Aorta (tissue), 5 donors: ENCODE measurements at regions not wholly inside any gene's neighbourhood (a gene's known extent, or its start where the extent isn't known, plus 50 kb on each side); places are given as distances from the start of the nearest gene placed in this dataset.
"Not testable (repeated sequence)": the region's sequence is repeated elsewhere in the genome, so short reads cannot be mapped to it uniquely, and the experiment has no call there.

ENCODE experiments used
- ATAC-seq: fragments of 200-7000 bp; cut with Tn5 transposase; one replicate; pipeline ENCODE4 v1.9.1; 2022; ENCODE audit warnings: moderate library complexity; ENCODE audit not compliant: low FRiP score
- DNase-seq, 2 donors: peaks; one replicate each; pipeline ENCODE4 v3.0.0-alpha.2; 2020
- H3K27ac ChIP-seq, 2 donors: one replicate each; pipeline ENCODE4 v1.5.1; 2013; ENCODE audit warnings: low read length in 2 of 2, mild to moderate bottlenecking in 2 of 2, moderate library complexity in 2 of 2, control low read depth in 1 of 2, inconsistent platforms in 1 of 2, low read depth in 1 of 2
- H3K27me3 ChIP-seq, 2 donors: one replicate each; pipeline ENCODE4 v1.6.1; 2013; ENCODE audit warnings: control low read depth in 1 of 2, low read length in 1 of 2, mild to moderate bottlenecking in 1 of 2, moderate library complexity in 1 of 2; ENCODE audit not compliant: insufficient read depth in 2 of 2, control insufficient read depth in 1 of 2
- H3K36me3 ChIP-seq, 2 donors: one replicate each; pipeline ENCODE4 v1.6.1; 2013; ENCODE audit warnings: control low read depth in 1 of 2, low read length in 1 of 2, mild to moderate bottlenecking in 1 of 2; ENCODE audit not compliant: insufficient read depth in 2 of 2, control insufficient read depth in 1 of 2
- H3K4me1 ChIP-seq, 2 donors: one replicate each; pipeline ENCODE4 v1.6.1; 2013; ENCODE audit warnings: low read length in 2 of 2, control low read depth in 1 of 2, mild to moderate bottlenecking in 1 of 2, moderate library complexity in 1 of 2; ENCODE audit not compliant: insufficient read depth in 2 of 2, control insufficient read depth in 1 of 2
- H3K4me3 ChIP-seq, 2 donors: one replicate each; pipeline ENCODE4 v1.5.1; 2013; ENCODE audit warnings: low read length in 2 of 2, control low read depth in 1 of 2, mild to moderate bottlenecking in 1 of 2
- H3K9me3 ChIP-seq: one replicate; pipeline ENCODE4 v1.6.1; 2013; ENCODE audit warnings: mild to moderate bottlenecking, low read length; ENCODE audit not compliant: control insufficient read depth
- WGBS, 2 donors: extraction: QIAGEN DNeasy Blood & Tissue Kit; methylation state at CpG; one replicate each; pipeline ENCODE4 v1.1.7; 2013; 5-methylcytosine and 5-hydroxymethylcytosine counted together
- intact Hi-C, 2 donors: fragments of 100-400 bp; cut with DNase I; formaldehyde crosslinking; loops; one replicate each; pipeline versions ENCODE4 v1.14.2 to v1.15.0; 2022
- donor health status: healthy with polysubstance abuse.
- donor health status: Bipolar disorder and iron deficiency.
- donor health status: DM: no; HTN: no; CAD: no.
- donor health status: DM: no; HTN: no; CAD: no.
- donor health status: DM: yes; HTN: yes; CAD: no.

GRCh38 chr12:97642911-97643310 lies 180.3 kb downstream of the RMST start:
- whole genome bisulfite sequencing, 2 donors = 63 to 65% methylated on average over 5 of the region's 5 CpGs
- no peaks in the 10 kb centered on the region for H3K36me3 ChIP-seq
- no peak overlapping the region for H3K4me3 ChIP-seq
- no peak overlapping the region for H3K27ac ChIP-seq
- no peaks in the 10 kb centered on the region for H3K4me1 ChIP-seq
- H3K9me3 ChIP-seq = no peaks in the 10 kb centered on the region
- no peaks in the 10 kb centered on the region for H3K27me3 ChIP-seq
- no peak for DNase-seq
- ATAC-seq = no peak
- intact Hi-C loops = no loop called here

DNA sequence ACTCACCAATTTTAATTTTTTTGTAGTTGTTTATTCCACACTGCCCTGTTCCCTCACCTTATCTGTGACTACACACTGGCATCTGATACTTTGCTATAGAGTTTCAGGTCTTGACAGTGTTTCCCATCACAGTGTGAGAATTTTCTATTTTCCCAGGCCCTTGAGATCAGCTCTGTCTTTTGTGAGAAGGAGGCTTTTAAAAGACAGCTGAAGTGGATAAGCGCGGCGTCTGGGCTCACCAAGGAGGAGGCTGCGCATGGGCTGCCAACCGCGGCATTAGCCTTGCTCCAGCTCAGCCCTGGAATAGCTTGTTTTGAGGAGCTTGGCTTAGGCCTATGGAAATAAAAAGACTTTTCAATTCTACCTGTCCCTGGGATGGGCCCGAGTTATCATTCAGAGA lies 181.3 kb downstream of the RMST start:
- no peak overlapping the region for H3K27ac ChIP-seq
- 85 to 90% methylated on average over 7 of the region's 7 CpGs for WGBS, 2 donors
- ATAC-seq = no peak

DNA sequence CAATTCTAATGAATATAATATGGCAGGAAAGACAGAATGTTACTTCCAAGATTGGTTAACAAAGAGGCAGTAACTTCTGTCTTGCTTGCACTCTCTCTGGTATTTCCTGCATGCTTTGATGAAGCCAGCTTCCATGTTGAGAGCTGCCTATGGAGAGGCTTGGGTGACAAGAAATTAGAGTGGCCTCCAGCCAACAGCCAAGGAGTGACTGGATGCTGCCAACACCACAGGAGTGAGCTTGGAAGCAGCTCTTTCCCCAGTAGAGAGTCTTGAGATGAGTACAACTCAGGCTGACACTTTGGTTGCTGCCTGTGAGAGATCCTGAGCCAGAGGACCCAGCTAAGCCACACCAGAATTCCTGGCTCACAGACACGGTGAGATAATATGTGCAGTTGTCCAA lies 183.1 kb downstream of the RMST start:
- ATAC-seq = peak; percentile 66
- WGBS, 2 donors = 64 to 71% methylated on average over 1 of the region's 1 CpG
- intact Hi-C loops = no loop called here

More for the DNA sequence above, 181.3 kb downstream of the RMST start:
- H3K36me3 ChIP-seq = no peaks in the 10 kb centered on the region
- intact Hi-C loops = no loop called here
- no peaks in the 10 kb centered on the region for H3K27me3 ChIP-seq
- H3K9me3 ChIP-seq = no peaks in the 10 kb centered on the region
- H3K4me1 ChIP-seq = no peaks in the 10 kb centered on the region
- no peak for DNase-seq
- H3K4me3 ChIP-seq = no peak overlapping the region

GRCh38 chr12:97647142-97647541 lies 184.5 kb downstream of the RMST start:
- DNase-seq = no peak
- no peaks in the 10 kb centered on the region for H3K4me1 ChIP-seq
- no peaks in the 10 kb centered on the region for H3K9me3 ChIP-seq
- H3K27me3 ChIP-seq = no peaks in the 10 kb centered on the region
- no peak overlapping the region for H3K4me3 ChIP-seq
- 90% methylated on average over 1 of the region's 1 CpG for WGBS, 2 donors
- H3K36me3 ChIP-seq = no peaks in the 10 kb centered on the region
- intact Hi-C loops = no loop called here
- H3K27ac ChIP-seq = no peak overlapping the region
- no peak for ATAC-seq

More for the DNA sequence above, 183.1 kb downstream of the RMST start:
- DNase-seq = no peak
- Histone ChIP-seq H3K36me3 (no peaks in the 10 kb centered on the region), H3K4me1 (no peaks in the 10 kb centered on the region), H3K9me3 (no peaks in the 10 kb centered on the region), H3K4me3 (no peak overlapping the region), H3K27me3 (no peaks in the 10 kb centered on the region), H3K27ac (no peak overlapping the region)

GRCh38 chr12:97650242-97650641 lies 187.6 kb downstream of the RMST start:
- Histone ChIP-seq H3K4me1 (no peaks in the 10 kb centered on the region), H3K36me3 (no peaks in the 10 kb centered on the region), H3K4me3 (no peak overlapping the region), H3K9me3 (no peaks in the 10 kb centered on the region), H3K27me3 (no peaks in the 10 kb centered on the region), H3K27ac (no peak overlapping the region)
- WGBS, 2 donors = 68 to 71% methylated on average over 2 of the region's 2 CpGs
- DNase-seq = no peak
- intact Hi-C loops = no loop called here
- no peak for ATAC-seq

DNA sequence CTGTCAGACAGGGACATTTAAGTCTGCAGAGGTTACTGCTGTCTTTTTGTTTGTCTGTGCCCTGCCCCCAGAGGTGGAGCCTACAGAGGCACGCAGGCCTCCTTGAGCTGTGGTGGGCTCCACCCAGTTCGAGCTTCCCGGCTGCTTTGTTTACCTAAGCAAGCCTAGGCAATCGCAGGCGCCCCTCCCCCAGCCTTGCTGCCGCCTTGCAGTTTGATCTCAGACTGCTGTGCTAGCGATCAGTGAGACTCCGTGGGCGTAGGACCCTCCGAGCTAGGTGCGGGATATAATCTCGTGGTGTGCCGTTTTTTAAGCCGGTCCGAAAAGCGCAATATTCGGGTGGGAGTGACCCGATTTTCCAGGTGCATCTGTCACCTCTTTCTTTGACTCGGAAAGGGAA lies 193.9 kb downstream of the RMST start:
- ATAC-seq, H3K9me3 ChIP-seq, H3K4me3 ChIP-seq, intact Hi-C loops, H3K27me3 ChIP-seq, H3K27ac ChIP-seq, DNase-seq, H3K4me1 ChIP-seq, H3K36me3 ChIP-seq: not testable (repeated sequence)
- 82 to 85% methylated on average over 18 to 19 of the region's 19 CpGs for WGBS, 2 donors

DNA sequence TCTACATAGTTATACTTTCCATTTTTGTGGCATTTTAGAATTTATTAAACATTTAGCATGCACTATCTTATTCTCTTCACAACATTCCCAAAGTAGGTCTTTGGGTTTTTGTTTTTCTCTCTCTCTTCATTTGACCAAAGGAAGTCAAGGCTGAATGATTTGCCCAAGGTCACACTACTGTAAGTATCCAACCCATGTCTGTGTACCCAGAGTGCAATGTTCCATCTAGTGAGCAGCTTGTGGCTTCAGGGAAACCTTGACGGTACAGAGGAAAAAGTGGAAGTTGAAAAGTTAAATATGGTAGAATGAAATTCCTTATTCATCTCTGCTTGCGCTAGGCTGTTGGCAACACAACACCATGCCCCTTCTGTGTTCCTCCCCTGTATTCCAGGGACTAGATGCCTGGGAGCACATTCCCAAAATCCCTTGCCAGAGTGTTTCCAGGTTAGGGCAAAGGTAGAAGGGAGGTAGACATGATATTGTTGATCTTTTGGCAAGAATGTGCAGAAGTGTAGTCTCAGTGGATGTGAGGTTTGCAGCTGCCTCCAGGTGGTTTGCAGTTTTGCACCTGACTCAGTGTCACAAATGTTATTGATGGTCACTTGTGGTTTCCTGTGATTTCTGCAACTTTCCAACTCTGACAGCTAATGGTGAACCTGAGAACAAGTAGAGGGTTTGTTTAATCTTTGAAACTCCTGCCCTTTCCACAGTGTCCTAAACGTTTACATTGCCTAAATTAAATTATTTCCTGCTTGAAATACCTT lies 196.7 kb downstream of the RMST start:
- no peak overlapping the region for H3K4me3 ChIP-seq
- intact Hi-C loops = no loop called here
- no peaks in the 10 kb centered on the region for H3K27me3 ChIP-seq
- DNase-seq (no peak), ATAC-seq (no peak)
- no peak overlapping the region for H3K27ac ChIP-seq
- no peaks in the 10 kb centered on the region for H3K4me1 ChIP-seq
- 50 to 64% methylated on average over 3 of the region's 3 CpGs for WGBS, 2 donors
- H3K9me3 ChIP-seq = no peaks in the 10 kb centered on the region
- H3K36me3 ChIP-seq = no peaks in the 10 kb centered on the region

DNA sequence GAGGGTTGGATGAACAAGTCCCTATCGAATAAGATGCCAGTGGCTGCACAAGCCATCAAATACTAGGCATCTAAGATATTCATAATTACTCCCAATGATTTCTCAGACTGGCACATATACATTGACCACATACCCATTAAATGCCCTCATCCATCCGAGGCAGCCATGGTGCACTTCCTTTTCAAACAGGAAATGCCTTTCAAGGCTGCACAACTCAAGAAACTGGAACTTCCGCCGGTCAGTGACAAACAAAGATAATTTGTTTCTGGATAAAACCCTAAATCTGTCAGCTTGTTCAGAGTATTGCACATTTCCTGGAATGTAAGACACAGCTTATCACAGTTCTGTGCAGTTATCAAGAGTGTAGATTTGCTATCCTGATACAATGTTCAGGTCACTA lies 203.7 kb downstream of the RMST start:
- Histone ChIP-seq H3K4me1 (no peaks in the 10 kb centered on the region), H3K27me3 (no peaks in the 10 kb centered on the region), H3K9me3 (peaks cover 1% of the 10 kb centered on the region), H3K36me3 (no peaks in the 10 kb centered on the region), H3K27ac (no peak overlapping the region), H3K4me3 (no peak overlapping the region)
- intact Hi-C loops = no loop called here
- no peak for ATAC-seq
- WGBS, 2 donors = 4 to 29% methylated on average over 4 of the region's 4 CpGs
- DNase-seq = no peak

DNA sequence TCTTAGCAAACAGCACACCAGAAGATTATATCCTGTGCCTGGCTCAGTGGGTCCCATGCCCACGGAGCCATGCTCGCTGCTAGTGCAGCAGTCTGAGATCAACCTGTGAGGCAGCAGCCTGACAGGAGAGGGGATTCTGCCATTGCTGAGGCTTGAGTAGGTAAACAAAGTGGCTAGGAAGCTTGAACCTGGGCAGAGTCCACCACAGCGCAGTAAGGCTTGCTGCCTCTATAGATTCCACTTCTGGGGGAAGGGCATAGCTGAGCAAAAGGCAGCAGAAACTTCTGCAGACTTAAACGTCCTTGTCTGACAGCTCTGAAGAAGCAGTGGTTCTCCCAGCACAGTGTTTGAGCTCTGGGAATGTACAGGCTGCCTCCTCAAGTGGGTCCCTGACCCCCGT lies 210.3 kb downstream of the RMST start:
- Histone ChIP-seq H3K36me3 (no peaks in the 10 kb centered on the region), H3K27ac (no peak overlapping the region), H3K4me1 (no peaks in the 10 kb centered on the region), H3K4me3 (no peak overlapping the region), H3K27me3 (no peaks in the 10 kb centered on the region), H3K9me3 (peaks cover 3% of the 10 kb centered on the region)
- intact Hi-C loops = no loop called here
- ATAC-seq (no peak), DNase-seq (no peak)
- WGBS, 2 donors = 55 to 64% methylated on average over 5 of the region's 5 CpGs
